ENCODE measurements at regions not wholly inside any gene's neighbourhood (a gene's known extent, or its start where the extent isn't known, plus 50 kb on each side); places are given as distances from the start of the nearest gene placed in this dataset.

DNA sequence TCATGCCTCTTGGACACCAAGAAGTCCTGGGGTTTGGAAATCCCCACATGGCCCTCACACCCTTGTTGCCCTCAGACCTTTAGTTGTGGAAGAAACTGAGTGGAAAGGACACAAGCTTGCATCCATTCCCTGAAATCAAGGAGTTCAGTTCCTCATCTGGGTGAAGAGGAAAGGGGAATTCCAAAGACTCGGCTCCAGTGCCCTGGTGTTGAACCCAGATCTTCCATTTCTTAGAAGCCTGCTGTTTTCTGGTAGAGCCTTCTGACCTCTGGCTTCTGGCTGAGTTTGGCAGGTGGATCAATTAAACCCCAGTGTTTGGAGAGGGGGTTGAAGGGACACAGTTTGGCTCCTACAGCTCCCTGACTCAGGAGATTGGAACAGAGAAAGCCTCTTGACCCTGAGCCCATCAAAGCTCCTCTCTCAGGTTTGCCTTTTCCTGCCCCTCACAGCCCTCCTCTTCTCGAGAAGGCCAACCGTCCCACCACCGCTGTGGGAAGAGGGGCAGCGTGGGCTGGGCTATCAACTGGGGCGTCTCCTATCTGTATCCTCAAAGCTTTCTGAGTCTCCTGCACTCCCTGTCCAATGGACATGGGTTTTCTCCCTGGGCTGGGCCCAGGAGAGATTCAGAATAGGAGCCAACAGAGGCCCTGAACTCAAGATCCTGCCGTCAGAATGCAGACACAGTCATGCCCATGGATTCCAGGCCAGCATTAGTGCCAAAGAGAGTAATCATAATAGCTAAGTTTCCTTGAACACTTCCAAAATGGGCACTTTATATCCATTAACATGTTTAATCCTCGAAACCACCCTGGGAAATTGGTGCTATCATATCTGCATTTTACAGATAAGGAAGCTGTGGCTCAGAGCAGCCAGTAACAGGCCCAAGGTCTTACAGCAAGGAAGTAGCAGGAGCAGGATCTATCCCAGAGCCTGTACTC, 146.2 kb downstream of the VEGFA start (continued):
- no peak for TF ChIP-seq NONO (IDR thresholded peaks at IDR 0.05; ENCODE audit: low read depth in 2 of 2, low read length in 1 of 2)

DNA sequence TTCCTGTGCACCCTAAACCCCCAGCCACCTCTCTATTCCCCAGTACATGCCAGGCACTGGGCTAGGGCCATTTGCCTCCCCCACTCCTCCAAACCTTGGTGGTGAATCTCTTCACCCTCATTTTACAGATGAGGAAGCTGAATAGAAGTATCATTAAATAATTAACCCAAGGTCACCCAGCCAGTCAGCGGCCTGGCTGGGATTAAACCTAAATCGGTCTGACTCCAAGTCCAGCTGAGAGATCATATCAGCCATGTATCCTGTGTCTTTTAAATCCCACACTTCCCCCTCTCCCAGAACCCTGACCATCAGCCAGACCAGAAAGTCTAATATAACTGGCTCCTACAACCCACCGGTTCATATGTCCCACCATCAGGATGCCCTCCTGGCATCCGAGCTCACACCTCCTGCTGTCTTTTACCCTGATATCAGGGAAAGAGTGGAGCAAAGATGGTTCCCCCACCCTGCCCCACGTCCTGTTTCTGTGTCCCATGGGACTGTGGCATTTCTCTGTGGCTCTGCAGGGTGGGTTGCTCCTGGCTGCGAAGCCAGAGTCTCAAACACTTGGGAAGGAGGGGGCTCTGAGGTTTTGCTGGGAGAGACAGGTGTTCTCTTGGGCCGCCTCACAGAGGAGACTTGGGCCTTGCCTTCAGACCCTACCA, 145.3 kb downstream of the VEGFA start:
- DNase-seq (ENCODE audit: extremely low read depth in 1 of 4, low spot score in 3 of 4) (no peak), ATAC-seq (no peak), FAIRE-seq (no peak)
- Histone ChIP-seq H4K20me1 (replicated peaks; ENCODE audit: control insufficient read depth, insufficient read depth, low read length) (no peaks in the 10 kb centered on the region), H3K4me3 (no peak overlapping the region), H3K4me1 (replicated peaks in 1 of 2; ENCODE audit: control insufficient read depth in 2 of 2, insufficient read depth in 2 of 2, low read length in 2 of 2) (peaks cover 36 to 74% of the 10 kb centered on the region in 2 experiments), H3K9me1 (ENCODE audit: control insufficient read depth, insufficient read depth, low read length) (no peaks in the 10 kb centered on the region), H3K27ac (ENCODE audit: extremely low read depth, low read depth, low read length) (no peak overlapping the region), H3K27me3 (ENCODE audit: control insufficient read depth in 2 of 2, insufficient read depth in 2 of 2, low read length in 2 of 2) (no peaks in the 10 kb centered on the region), H3K9me3 (replicated peaks; ENCODE audit: control insufficient read depth, insufficient read depth, low read depth, low read length) (no peaks in the 10 kb centered on the region), H2AFZ (ENCODE audit: low read depth, low read length) (peak overlapping the region; percentile 77; the same call in 1 of the 2 replicates), H3K9ac (ENCODE audit: insufficient read depth in 1 of 2, low read depth in 2 of 2, low read length in 2 of 2) (peak overlapping the region; percentile 42 to 80; a peak in 2 of 4 replicates), H3K36me3 (ENCODE audit: control insufficient read depth, insufficient read depth, low read length) (no peaks in the 10 kb centered on the region), H3K4me2 (ENCODE audit: insufficient read depth, low read length) (no peak overlapping the region), H3K79me2 (ENCODE audit: control insufficient read depth, insufficient read depth, low read length) (no peaks in the 10 kb centered on the region)
- in situ Hi-C loops (cut with MboI) (no loop called here), intact Hi-C loops (cut with micrococcal nuclease) (no loop called here)
- CTCF ChIA-PET (ENCODE audit: low intra/inter-chr PET ratio), result no interaction called here
- 59% methylated on average over 7 of the region's 7 CpGs for WGBS (ENCODE audit: insufficient coverage, low coverage, missing lambda C conversion rate)
- POLR2A ChIA-PET, result interaction anchor here (0.6 to 7.6 kb wide), 9 partner anchors 9 to 148 kb away, joined by 3 to 102 read pairs (median 4); partner anchors contain the start of gene VEGFA
- BruUV-seq (replicated peaks), result no TSS peak
- TF ChIP-seq ZNF668 (CRISPR knock-in tag; IDR thresholded peaks at IDR 0.05), result no peak
- TF ChIP-seq SMARCE1 (IDR thresholded peaks at IDR 0.05), result 0 out of 2 replicates have a peak, but pooled peaks have one; percentile 16
- no peak for TF ChIP-seq NR4A1 (CRISPR knock-in tag; IDR thresholded peaks at IDR 0.05)
- TF ChIP-seq NR4A1 (tag; IDR thresholded peaks at IDR 0.05), result peak; percentile 41; the same call in 1 of the 2 replicates
- no peak for TF ChIP-seq HNRNPUL1 (IDR thresholded peaks at IDR 0.05; ENCODE audit: low read length)
- peak; percentile 21; the same call in 1 of the 2 replicates for TF ChIP-seq DDX20 (tag; IDR thresholded peaks at IDR 0.05; ENCODE audit: low read depth)
- no peak for TF ChIP-seq MEF2A (IDR thresholded peaks at IDR 0.05; ENCODE audit: control insufficient read depth, low read depth, low read length)
- no peak for TF ChIP-seq ETV6 (IDR thresholded peaks at IDR 0.05; ENCODE audit: borderline replicate concordance in 1 of 2, low read depth in 2 of 2, low read length in 1 of 2)
- no peak for TF ChIP-seq ETV6 (CRISPR knock-in tag; IDR thresholded peaks at IDR 0.05; ENCODE audit: borderline replicate concordance)
- TF ChIP-seq HEY1 (CRISPR knock-in tag; IDR thresholded peaks at IDR 0.05; ENCODE audit: borderline replicate concordance), result no peak
- TF ChIP-seq HSF4 (CRISPR knock-in tag; IDR thresholded peaks at IDR 0.05; ENCODE audit: borderline replicate concordance), result peak; percentile 57; the same call in 1 of the 2 replicates
- no peak for TF ChIP-seq SIN3A (IDR thresholded peaks at IDR 0.05; ENCODE audit: borderline replicate concordance in 2 of 2, control insufficient read depth in 1 of 2, low read depth in 2 of 2, low read length in 2 of 2)
- TF ChIP-seq, protein P1, sequence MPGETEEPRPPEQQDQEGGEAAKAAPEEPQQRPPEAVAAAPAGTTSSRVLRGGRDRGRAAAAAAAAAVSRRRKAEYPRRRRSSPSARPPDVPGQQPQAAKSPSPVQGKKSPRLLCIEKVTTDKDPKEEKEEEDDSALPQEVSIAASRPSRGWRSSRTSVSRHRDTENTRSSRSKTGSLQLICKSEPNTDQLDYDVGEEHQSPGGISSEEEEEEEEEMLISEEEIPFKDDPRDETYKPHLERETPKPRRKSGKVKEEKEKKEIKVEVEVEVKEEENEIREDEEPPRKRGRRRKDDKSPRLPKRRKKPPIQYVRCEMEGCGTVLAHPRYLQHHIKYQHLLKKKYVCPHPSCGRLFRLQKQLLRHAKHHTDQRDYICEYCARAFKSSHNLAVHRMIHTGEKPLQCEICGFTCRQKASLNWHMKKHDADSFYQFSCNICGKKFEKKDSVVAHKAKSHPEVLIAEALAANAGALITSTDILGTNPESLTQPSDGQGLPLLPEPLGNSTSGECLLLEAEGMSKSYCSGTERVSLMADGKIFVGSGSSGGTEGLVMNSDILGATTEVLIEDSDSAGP (CRISPR knock-in tag; IDR thresholded peaks at IDR 0.05), result no peak
- TF ChIP-seq BCOR (IDR thresholded peaks at IDR 0.05), result no peak
- TF ChIP-seq, protein P2, sequence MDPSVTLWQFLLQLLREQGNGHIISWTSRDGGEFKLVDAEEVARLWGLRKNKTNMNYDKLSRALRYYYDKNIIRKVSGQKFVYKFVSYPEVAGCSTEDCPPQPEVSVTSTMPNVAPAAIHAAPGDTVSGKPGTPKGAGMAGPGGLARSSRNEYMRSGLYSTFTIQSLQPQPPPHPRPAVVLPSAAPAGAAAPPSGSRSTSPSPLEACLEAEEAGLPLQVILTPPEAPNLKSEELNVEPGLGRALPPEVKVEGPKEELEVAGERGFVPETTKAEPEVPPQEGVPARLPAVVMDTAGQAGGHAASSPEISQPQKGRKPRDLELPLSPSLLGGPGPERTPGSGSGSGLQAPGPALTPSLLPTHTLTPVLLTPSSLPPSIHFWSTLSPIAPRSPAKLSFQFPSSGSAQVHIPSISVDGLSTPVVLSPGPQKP (CRISPR knock-in tag; IDR thresholded peaks at IDR 0.05), result no peak
- TF ChIP-seq ZNF12 (CRISPR knock-in tag; IDR thresholded peaks at IDR 0.05), result 0 out of 2 replicates have a peak, but pooled peaks have one; percentile 11

All from K562 (cell line).